ENCODE measurements at regions not wholly inside any gene's neighbourhood (a gene's known extent, or its start where the extent isn't known, plus 50 kb on each side); places are given as distances from the start of the nearest gene placed in this dataset.
"Not testable (repeated sequence)": the region's sequence is repeated elsewhere in the genome, so short reads cannot be mapped to it uniquely, and the experiment has no call there.

- not testable (repeated sequence) for DNase-seq
Measured at GRCh38 chr1:34371179-34371578, 194.5 kb downstream of the C1orf94 start.

GRCh38 chr1:34371829-34372532 is 195.3 kb downstream of the C1orf94 start:
- DNase-seq: no peak

- DNase-seq: no peak
Measured at GRCh38 chr1:34372891-34373290, 196.2 kb downstream of the C1orf94 start.

- no peak for DNase-seq
Measured at GRCh38 chr1:34373912-34374311, 197.2 kb downstream of the C1orf94 start.

GRCh38 chr1:34376531-34376930 is 199.8 kb downstream of the C1orf94 start:
- no peak for DNase-seq

- no peak for DNase-seq
Measured at GRCh38 chr1:34378968-34379856, 202.5 kb downstream of the C1orf94 start.

GRCh38 chr1:34379911-34380310 is 203.2 kb downstream of the C1orf94 start:
- no peak for DNase-seq

GRCh38 chr1:34380526-34381124 is 203.9 kb downstream of the C1orf94 start:
- DNase-seq: no peak

- no peak for DNase-seq
Measured at GRCh38 chr1:34389974-34390373, 213.3 kb downstream of the C1orf94 start.

- no peak for DNase-seq
Measured at GRCh38 chr1:34396042-34396441, 219.3 kb downstream of the C1orf94 start.

GRCh38 chr1:34398241-34398915 is 221.7 kb downstream of the C1orf94 start:
- no peak for DNase-seq

GRCh38 chr1:34398916-34399275 is 222.2 kb downstream of the C1orf94 start:
- DNase-seq: no peak

- no peak for DNase-seq
Measured at GRCh38 chr1:34400675-34401074, 224.0 kb downstream of the C1orf94 start.

- no peak for DNase-seq
Measured at GRCh38 chr1:34403156-34403555, 226.4 kb downstream of the C1orf94 start.

GRCh38 chr1:34404804-34405203 is 228.1 kb downstream of the C1orf94 start:
- DNase-seq: no peak

- no peak for DNase-seq
Measured at GRCh38 chr1:34405266-34405959, 228.7 kb downstream of the C1orf94 start.

GRCh38 chr1:34406377-34406776 is 229.7 kb downstream of the C1orf94 start:
- no peak for DNase-seq

- DNase-seq: no peak
Measured at GRCh38 chr1:34406833-34407539, 230.3 kb downstream of the C1orf94 start.

GRCh38 chr1:34408011-34408410 is 231.3 kb downstream of the C1orf94 start:
- no peak for DNase-seq

- DNase-seq: no peak
Measured at GRCh38 chr1:34409689-34410229, 233.1 kb downstream of the C1orf94 start.

GRCh38 chr1:34412598-34413370 is 236.1 kb downstream of the C1orf94 start:
- no peak for DNase-seq
